Type B pancreatic cell (in vitro differentiated cells): ENCODE measurements at regions not wholly inside any gene's neighbourhood (a gene's known extent, or its start where the extent isn't known, plus 50 kb on each side); places are given as distances from the start of the nearest gene placed in this dataset.

Source experiments
- DNase-seq: peaks from one replicate; pipeline ENCODE4 v3.0.0; 2021; ENCODE audit warnings: mixed read lengths; ENCODE audit not compliant: unreplicated experiment; ENCODE audit errors: extremely low spot score
- H3K27ac Mint-ChIP-seq: 2 replicates; pipeline ENCODE4 v1.8.0; 2021; ENCODE audit warnings: mild to moderate bottlenecking, mixed read lengths
- H3K27me3 Mint-ChIP-seq: 2 replicates; pipeline ENCODE4 v1.8.0; 2021; ENCODE audit warnings: mixed read lengths
- H3K36me3 Mint-ChIP-seq: 2 replicates; pipeline ENCODE4 v1.8.0; 2021; ENCODE audit warnings: mixed read lengths
- H3K4me1 Mint-ChIP-seq: one replicate; pipeline ENCODE4 v1.8.0; 2021; ENCODE audit warnings: mixed read lengths; ENCODE audit not compliant: unreplicated experiment
- H3K4me3 Mint-ChIP-seq: 2 replicates; pipeline ENCODE4 v1.8.0; 2021; ENCODE audit warnings: mild to moderate bottlenecking, mixed read lengths
- H3K9me3 Mint-ChIP-seq: 2 replicates; pipeline ENCODE4 v1.8.0; 2021; ENCODE audit warnings: mixed read lengths
- TF ChIP-seq, protein P1 (sequence below): fragments of 200-600 bp; sonication (generic); conservative IDR thresholded peaks from 2 replicates; pipeline ENCODE4 v1.5.0; 2021; ENCODE audit warnings: antibody characterized with exemption, mild to moderate bottlenecking

DNA sequence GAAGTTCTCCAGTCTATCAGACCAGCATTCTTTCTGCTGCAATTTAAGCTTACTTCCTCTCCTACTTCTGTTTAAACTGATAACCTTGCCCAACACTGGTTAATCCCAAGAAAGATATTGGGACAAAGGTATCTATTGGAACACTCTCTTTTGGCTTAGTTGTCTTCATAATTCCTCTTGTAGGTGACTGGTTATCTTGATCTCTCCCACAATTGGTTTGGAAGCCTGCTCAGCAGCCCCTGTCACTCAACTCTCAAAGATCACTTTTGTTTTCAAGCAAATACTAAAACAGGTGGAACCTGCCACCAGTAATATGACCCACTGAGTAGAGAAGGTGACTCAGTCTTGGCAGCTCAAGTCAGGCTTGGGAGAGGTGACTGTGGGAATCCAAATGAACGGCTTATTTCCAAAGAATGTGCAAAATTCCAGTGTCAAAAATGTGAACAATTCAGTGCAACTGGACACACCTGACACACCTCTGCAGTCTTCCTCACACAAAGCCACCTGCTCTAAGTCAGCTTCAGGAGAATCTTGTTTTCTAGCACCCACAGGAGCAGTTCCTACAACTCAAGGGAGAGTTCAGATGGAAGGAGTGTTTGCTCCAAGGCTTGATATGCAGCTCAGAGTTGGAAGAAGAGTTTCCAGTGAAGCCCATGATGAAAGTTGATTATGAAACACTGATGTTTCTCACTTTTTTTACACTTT lies 83.2 kb upstream of the SLC38A2 start:
- Mint-ChIP-seq H3K9me3 (peaks cover 14% of the 10 kb centered on the region), H3K27me3 (no peaks in the 10 kb centered on the region), H3K4me1 (peaks cover 28% of the 10 kb centered on the region), H3K36me3 (peaks cover 4% of the 10 kb centered on the region), H3K27ac (peak overlapping the region; percentile 92), H3K4me3 (peak overlapping the region; percentile 70)
- TF ChIP-seq, protein P1, sequence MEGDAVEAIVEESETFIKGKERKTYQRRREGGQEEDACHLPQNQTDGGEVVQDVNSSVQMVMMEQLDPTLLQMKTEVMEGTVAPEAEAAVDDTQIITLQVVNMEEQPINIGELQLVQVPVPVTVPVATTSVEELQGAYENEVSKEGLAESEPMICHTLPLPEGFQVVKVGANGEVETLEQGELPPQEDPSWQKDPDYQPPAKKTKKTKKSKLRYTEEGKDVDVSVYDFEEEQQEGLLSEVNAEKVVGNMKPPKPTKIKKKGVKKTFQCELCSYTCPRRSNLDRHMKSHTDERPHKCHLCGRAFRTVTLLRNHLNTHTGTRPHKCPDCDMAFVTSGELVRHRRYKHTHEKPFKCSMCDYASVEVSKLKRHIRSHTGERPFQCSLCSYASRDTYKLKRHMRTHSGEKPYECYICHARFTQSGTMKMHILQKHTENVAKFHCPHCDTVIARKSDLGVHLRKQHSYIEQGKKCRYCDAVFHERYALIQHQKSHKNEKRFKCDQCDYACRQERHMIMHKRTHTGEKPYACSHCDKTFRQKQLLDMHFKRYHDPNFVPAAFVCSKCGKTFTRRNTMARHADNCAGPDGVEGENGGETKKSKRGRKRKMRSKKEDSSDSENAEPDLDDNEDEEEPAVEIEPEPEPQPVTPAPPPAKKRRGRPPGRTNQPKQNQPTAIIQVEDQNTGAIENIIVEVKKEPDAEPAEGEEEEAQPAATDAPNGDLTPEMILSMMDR = no peak
- no peak for DNase-seq

DNA sequence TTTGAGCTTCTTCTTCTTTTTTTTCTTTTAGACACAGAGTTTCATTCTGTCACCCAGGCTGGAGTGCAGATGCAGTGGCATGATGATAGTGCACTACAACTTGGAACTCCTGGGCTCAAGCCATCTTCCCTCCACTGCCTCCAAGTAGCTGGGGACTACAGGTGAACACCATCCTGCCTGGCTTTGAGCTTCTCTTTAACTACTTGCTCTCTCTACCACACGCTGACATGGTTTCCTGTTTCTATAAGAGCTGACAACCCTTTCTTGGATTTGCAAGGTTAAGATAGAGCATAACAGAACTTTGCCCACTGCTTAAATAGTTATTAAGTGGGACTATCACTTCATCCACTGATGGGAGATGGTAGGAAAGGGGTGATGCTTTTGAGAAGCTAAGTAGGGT lies 82.4 kb upstream of the SLC38A2 start:
- H3K36me3 Mint-ChIP-seq = peaks cover 4% of the 10 kb centered on the region
- TF ChIP-seq, protein P1 = no peak
- H3K4me3 Mint-ChIP-seq = no peak overlapping the region
- H3K4me1 Mint-ChIP-seq = peaks cover 32% of the 10 kb centered on the region
- H3K9me3 Mint-ChIP-seq = peaks cover 14% of the 10 kb centered on the region
- no peak for DNase-seq
- no peaks in the 10 kb centered on the region for H3K27me3 Mint-ChIP-seq
- H3K27ac Mint-ChIP-seq = peak overlapping the region; percentile 92

DNA sequence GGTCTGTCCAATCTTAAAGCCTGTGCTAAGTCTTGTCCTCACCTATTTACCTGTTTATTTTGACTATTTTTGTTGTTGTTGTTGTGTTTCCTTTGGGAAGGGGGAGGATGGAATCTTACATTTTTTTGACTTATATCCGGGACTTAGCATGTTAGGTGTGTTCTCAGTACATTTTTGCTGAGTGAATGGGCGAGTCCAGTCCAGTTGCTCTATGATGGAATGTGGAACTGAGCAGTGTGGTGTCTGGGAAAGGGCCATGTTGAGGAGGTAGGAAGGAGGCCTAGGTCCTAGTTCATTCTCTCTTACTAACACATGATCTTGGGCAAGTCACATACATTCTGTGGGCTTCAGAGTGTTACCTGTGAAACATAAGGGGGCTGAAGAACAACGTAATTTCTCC lies 80.9 kb upstream of the SLC38A2 start:
- Mint-ChIP-seq H3K4me3 (peak overlapping the region; percentile 12), H3K27ac (peak overlapping the region; percentile 74), H3K36me3 (peaks cover 4% of the 10 kb centered on the region), H3K4me1 (peaks cover 32% of the 10 kb centered on the region), H3K27me3 (no peaks in the 10 kb centered on the region), H3K9me3 (peaks cover 14% of the 10 kb centered on the region)
- DNase-seq = no peak
- TF ChIP-seq, protein P1 = no peak

- TF ChIP-seq, protein P1 = no peak
- Mint-ChIP-seq H3K9me3 (peaks cover 14% of the 10 kb centered on the region), H3K27ac (peak overlapping the region; percentile 74), H3K4me3 (no peak overlapping the region), H3K4me1 (peaks cover 32% of the 10 kb centered on the region), H3K36me3 (peaks cover 4% of the 10 kb centered on the region), H3K27me3 (no peaks in the 10 kb centered on the region)
- no peak for DNase-seq
Measured at GRCh38 chr12:46452776-46453175, 80.2 kb upstream of the SLC38A2 start.

DNA sequence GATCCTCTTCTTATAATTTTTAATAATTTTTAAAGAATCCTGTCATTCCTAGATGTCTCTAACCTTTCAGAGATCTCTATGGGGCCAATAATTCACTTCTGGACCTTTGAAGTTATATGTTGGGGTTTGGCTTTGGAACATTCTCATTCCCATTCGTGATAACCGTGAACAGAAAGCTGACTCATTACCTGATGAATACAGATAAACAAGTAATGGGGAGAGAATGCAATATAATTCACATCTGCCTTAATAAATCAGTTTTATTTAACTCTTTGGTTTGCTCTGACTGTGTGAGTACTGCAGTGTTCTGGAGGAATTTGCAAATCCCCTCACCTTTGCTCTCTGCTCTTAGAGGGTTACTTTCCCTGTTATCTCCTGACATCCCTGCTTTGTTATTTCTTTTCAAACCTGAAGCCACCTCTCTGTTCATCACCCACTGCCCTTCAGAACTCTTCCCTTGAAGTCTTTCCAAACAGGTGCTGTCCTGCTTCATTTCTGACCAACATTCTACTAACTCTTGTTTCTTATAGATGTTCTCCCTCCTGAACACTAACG lies 79.6 kb upstream of the SLC38A2 start:
- Mint-ChIP-seq H3K27ac (peak overlapping the region; percentile 16), H3K36me3 (peaks cover 4% of the 10 kb centered on the region), H3K4me1 (peaks cover 32% of the 10 kb centered on the region), H3K27me3 (no peaks in the 10 kb centered on the region), H3K4me3 (no peak overlapping the region), H3K9me3 (peaks cover 14% of the 10 kb centered on the region)
- no peak for DNase-seq
- TF ChIP-seq, protein P1 = no peak
